ENCODE measurements at regions not wholly inside any gene's neighbourhood (a gene's known extent, or its start where the extent isn't known, plus 50 kb on each side); places are given as distances from the start of the nearest gene placed in this dataset.

DNA sequence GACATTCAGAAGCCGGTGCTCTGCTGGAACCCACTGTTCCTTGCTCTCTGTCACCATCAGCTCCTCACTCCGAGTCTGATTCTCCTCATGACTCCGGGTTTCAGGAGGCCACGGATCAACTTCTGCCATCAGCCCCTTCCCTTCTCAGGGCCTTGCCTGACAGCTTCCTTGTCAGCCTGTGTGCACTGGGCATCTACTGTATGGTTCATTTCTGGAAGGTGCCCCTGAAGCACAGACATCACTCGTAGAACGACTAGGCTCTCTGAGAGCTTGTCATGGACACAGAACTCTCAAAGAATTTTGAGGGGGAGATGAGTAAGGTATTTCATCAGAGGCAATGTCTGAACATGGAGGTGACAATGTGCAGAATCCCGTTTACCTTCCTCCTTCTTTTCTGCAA is 396.1 kb downstream of the TNS3 start:
- CTCF ChIA-PET (ENCODE audit: unreplicated experiment): interaction anchor here (0.7 to 1.2 kb wide), 3 partner anchors 11 to 81 kb away, joined by 3 to 5 read pairs (median 3); no protein-coding TSS in a partner anchor

DNA sequence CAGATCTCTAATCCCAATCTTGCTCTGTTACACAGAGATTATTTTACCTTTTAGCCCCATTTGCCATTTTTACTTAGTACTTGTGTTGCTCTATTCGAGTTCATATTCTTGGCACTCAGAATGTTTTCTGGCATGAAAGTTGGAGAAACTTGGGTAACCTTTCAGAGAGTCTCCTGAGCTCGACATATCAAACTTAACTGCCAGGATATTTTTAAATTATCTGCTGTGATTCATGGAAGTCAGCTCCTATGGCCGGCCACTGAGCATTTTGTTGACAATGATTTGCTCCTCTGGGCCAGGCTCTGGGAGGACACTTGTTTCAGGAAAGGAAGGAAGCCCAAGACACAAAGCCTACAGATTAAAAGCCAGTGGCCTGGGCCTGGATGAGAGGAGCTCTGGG is 396.7 kb downstream of the TNS3 start:
- POLR2A ChIA-PET: interaction anchor here (0.6 to 2.5 kb wide), 4 partner anchors 32 to 305 kb away, joined by 3 to 20 read pairs (median 3); no protein-coding TSS in a partner anchor
- Histone ChIP-seq H3K9me2 (ENCODE audit: insufficient read depth, low read length) (no peaks in the 10 kb centered on the region), H3K27ac (ENCODE audit: low read depth, low read length, poor library complexity, severe bottlenecking) (peak overlapping the region; percentile 67), H3K36me3 (ENCODE audit: insufficient read depth, low read length) (no peaks in the 10 kb centered on the region), H3K4me1 (ENCODE audit: insufficient read depth, low read length, poor library complexity, severe bottlenecking) (peaks cover 81% of the 10 kb centered on the region), H4K20me1 (ENCODE audit: insufficient read depth, low read length) (no peaks in the 10 kb centered on the region), H2AFZ (ENCODE audit: low read length) (peak overlapping the region; percentile 51; the same call in 1 of the 2 replicates), H3K4me2 (ENCODE audit: low read length) (peak overlapping the region; percentile 76), H3K4me3 (ENCODE audit: low read depth, low read length, poor library complexity, severe bottlenecking) (peak overlapping the region; percentile 70), H3K9me3 (ENCODE audit: low read length) (no peaks in the 10 kb centered on the region), H3K79me2 (ENCODE audit: insufficient read depth, low read depth, low read length) (peaks cover 35% of the 10 kb centered on the region)
- no peak for DNase-seq (ENCODE audit: low spot score)
- BruUV-seq (replicated peaks): TSS peak; percentile 67
- CTCF ChIA-PET (ENCODE audit: unreplicated experiment): interaction anchor here (0.7 to 1.2 kb wide), 3 partner anchors 11 to 82 kb away, joined by 3 to 5 read pairs (median 3); no protein-coding TSS in a partner anchor
- TF ChIP-seq EZH2phosphoT487 (IDR thresholded peaks at IDR 0.05; ENCODE audit: borderline replicate concordance, low read depth, low read length): no peak
- intact Hi-C loops (cut with micrococcal nuclease; ENCODE audit: unreplicated experiment): loop anchor here (2.0 to 10.0 kb wide), 2 partner anchors 36 to 300 kb away; no protein-coding TSS in a partner anchor

More for the DNA sequence above, 396.1 kb downstream of the TNS3 start:
- POLR2A ChIA-PET: interaction anchor here (0.6 to 2.5 kb wide), 5 partner anchors 11 to 252 kb away, joined by 3 to 20 read pairs (median 6); no protein-coding TSS in a partner anchor
- BruUV-seq (replicated peaks): no TSS peak
- Histone ChIP-seq H4K20me1 (ENCODE audit: insufficient read depth, low read length) (no peaks in the 10 kb centered on the region), H3K4me2 (ENCODE audit: low read length) (peak overlapping the region; percentile 76), H3K36me3 (ENCODE audit: insufficient read depth, low read length) (no peaks in the 10 kb centered on the region), H3K79me2 (ENCODE audit: insufficient read depth, low read depth, low read length) (peaks cover 35% of the 10 kb centered on the region), H3K4me3 (ENCODE audit: low read depth, low read length, poor library complexity, severe bottlenecking) (peak overlapping the region; percentile 70), H3K4me1 (ENCODE audit: insufficient read depth, low read length, poor library complexity, severe bottlenecking) (peaks cover 75% of the 10 kb centered on the region), H2AFZ (ENCODE audit: low read length) (peak overlapping the region; percentile 51; the same call in 1 of the 2 replicates), H3K9me3 (ENCODE audit: low read length) (no peaks in the 10 kb centered on the region), H3K9me2 (ENCODE audit: insufficient read depth, low read length) (no peaks in the 10 kb centered on the region), H3K27ac (ENCODE audit: low read depth, low read length, poor library complexity, severe bottlenecking) (peak overlapping the region; percentile 67)
- intact Hi-C loops (cut with micrococcal nuclease; ENCODE audit: unreplicated experiment): loop anchor here (2.0 to 10.0 kb wide), 2 partner anchors 37 to 301 kb away; no protein-coding TSS in a partner anchor
- no peak for TF ChIP-seq EZH2phosphoT487 (IDR thresholded peaks at IDR 0.05; ENCODE audit: borderline replicate concordance, low read depth, low read length)
- TF ChIP-seq, protein P1, sequence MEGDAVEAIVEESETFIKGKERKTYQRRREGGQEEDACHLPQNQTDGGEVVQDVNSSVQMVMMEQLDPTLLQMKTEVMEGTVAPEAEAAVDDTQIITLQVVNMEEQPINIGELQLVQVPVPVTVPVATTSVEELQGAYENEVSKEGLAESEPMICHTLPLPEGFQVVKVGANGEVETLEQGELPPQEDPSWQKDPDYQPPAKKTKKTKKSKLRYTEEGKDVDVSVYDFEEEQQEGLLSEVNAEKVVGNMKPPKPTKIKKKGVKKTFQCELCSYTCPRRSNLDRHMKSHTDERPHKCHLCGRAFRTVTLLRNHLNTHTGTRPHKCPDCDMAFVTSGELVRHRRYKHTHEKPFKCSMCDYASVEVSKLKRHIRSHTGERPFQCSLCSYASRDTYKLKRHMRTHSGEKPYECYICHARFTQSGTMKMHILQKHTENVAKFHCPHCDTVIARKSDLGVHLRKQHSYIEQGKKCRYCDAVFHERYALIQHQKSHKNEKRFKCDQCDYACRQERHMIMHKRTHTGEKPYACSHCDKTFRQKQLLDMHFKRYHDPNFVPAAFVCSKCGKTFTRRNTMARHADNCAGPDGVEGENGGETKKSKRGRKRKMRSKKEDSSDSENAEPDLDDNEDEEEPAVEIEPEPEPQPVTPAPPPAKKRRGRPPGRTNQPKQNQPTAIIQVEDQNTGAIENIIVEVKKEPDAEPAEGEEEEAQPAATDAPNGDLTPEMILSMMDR (conservative IDR thresholded peaks at IDR 0.05; ENCODE audit: low read length): no peak
- DNase-seq (ENCODE audit: low spot score): peak; percentile 39

DNA sequence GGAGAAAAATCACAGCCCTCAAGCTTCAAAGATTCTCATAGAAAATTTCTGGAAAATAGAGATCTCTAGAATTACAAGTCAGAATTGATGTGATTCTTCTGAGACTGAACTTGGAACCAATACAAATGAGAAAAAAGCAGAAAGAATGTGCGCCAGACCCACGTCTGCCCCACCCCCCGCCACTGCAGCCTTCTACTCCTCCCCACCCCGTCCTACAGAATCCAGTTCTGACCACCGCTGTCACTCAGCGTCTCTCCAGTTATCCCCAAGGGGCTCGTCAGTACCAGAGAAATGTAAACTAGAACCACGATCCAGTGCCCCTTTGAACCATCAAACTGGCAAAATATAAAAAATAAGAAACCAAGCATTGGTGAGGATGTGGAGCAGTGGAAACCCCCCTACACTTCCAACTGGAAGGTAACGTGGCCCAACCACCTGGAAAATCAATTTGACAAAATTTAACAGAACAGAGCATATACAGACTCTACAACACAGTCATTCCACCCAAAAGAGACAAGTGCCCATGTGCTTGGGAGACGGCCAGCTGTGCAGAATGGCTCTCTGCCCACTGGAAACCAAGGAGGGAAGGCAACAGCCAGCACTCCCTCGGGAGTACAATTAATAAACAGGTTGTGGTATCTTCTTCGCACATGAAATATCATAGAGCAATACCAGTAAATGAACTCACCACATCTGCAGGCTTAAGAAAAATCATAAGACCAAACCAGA is 397.9 kb downstream of the TNS3 start:
- POLR2A ChIA-PET: interaction anchor here (1.1 to 1.3 kb wide), 2 partner anchors 14 to 33 kb away, joined by 4 to 6 read pairs; no protein-coding TSS in a partner anchor
- peak overlapping the region; percentile 76 for H3K4me2 ChIP-seq (ENCODE audit: low read length)
- TF ChIP-seq, protein P1 (conservative IDR thresholded peaks at IDR 0.05; ENCODE audit: low read length): no peak
- no peak for TF ChIP-seq EZH2phosphoT487 (IDR thresholded peaks at IDR 0.05; ENCODE audit: borderline replicate concordance, low read depth, low read length)
- H3K79me2 ChIP-seq (ENCODE audit: insufficient read depth, low read depth, low read length): peaks cover 35% of the 10 kb centered on the region
- BruUV-seq (replicated peaks): no TSS peak
- no peaks in the 10 kb centered on the region for H3K9me2 ChIP-seq (ENCODE audit: insufficient read depth, low read length)
- CTCF ChIA-PET (ENCODE audit: unreplicated experiment): no interaction called here
- H3K36me3 ChIP-seq (ENCODE audit: insufficient read depth, low read length): peaks cover 5% of the 10 kb centered on the region
- H3K4me1 ChIP-seq (ENCODE audit: insufficient read depth, low read length, poor library complexity, severe bottlenecking): peaks cover 91% of the 10 kb centered on the region
- peak overlapping the region; percentile 67 for H3K27ac ChIP-seq (ENCODE audit: low read depth, low read length, poor library complexity, severe bottlenecking)
- H3K9me3 ChIP-seq (ENCODE audit: low read length): no peaks in the 10 kb centered on the region
- peak overlapping the region; percentile 60; the same call in 1 of the 2 replicates for H2AFZ ChIP-seq (ENCODE audit: low read length)
- H4K20me1 ChIP-seq (ENCODE audit: insufficient read depth, low read length): no peaks in the 10 kb centered on the region
- DNase-seq (ENCODE audit: low spot score): peak; percentile 67
- intact Hi-C loops (cut with micrococcal nuclease; ENCODE audit: unreplicated experiment): loop anchor here (2.0 to 10.0 kb wide), 4 partner anchors 35 to 1052 kb away; no protein-coding TSS in a partner anchor
- peak overlapping the region; percentile 70 for H3K4me3 ChIP-seq (ENCODE audit: low read depth, low read length, poor library complexity, severe bottlenecking)
